OCI-LY1 (cell line): ENCODE measurements at regions not wholly inside any gene's neighbourhood (a gene's known extent, or its start where the extent isn't known, plus 50 kb on each side); places are given as distances from the start of the nearest gene placed in this dataset.

Source experiments
- H2AFZ ChIP-seq: fragments of 200-600 bp; sonication (generic), shearing (Covaris generic); 2 replicates; pipeline ENCODE4 v1.6.0; 2014; ENCODE audit warnings: antibody characterized with exemption, mild to moderate bottlenecking, low read length
- H3F3A ChIP-seq: fragments of 200-600 bp; sonication (generic), shearing (Covaris generic); 2 replicates; pipeline ENCODE4 v1.6.0; 2014; ENCODE audit warnings: mild to moderate bottlenecking, antibody characterized with exemption, low read length, moderate library complexity; ENCODE audit not compliant: insufficient read depth
- H3K27ac ChIP-seq: fragments of 200-600 bp; sonication (generic); 2 replicates; pipeline ENCODE4 v1.5.1; 2014; ENCODE audit warnings: low read length, mixed run types, mild to moderate bottlenecking, low read depth; ENCODE audit not compliant: poor library complexity, severe bottlenecking
- H3K27me3 ChIP-seq: fragments of 200-600 bp; sonication (generic); 2 replicates; pipeline ENCODE4 v1.6.0; 2014; ENCODE audit warnings: antibody characterized with exemption, mild to moderate bottlenecking, low read length, moderate library complexity; ENCODE audit not compliant: insufficient read depth
- H3K36me3 ChIP-seq: fragments of 200-600 bp; sonication (generic); 2 replicates; pipeline ENCODE4 v1.6.1; 2014; ENCODE audit warnings: mild to moderate bottlenecking, antibody characterized with exemption, low read length, moderate library complexity, mixed read lengths; ENCODE audit not compliant: insufficient read depth
- H3K4me1 ChIP-seq: fragments of 200-600 bp; sonication (generic); 2 replicates; pipeline ENCODE4 v1.5.1; 2014; ENCODE audit warnings: mild to moderate bottlenecking, low read length, moderate library complexity; ENCODE audit not compliant: insufficient read depth, severe bottlenecking
- H3K4me2 ChIP-seq: fragments of 200-600 bp; sonication (generic), shearing (Covaris generic); 2 replicates; pipeline ENCODE4 v1.6.1; 2014; ENCODE audit warnings: low read length
- H3K4me3 ChIP-seq: fragments of 200-600 bp; sonication (generic); 2 replicates; pipeline ENCODE4 v1.5.1; 2014; ENCODE audit warnings: low read length, low read depth, mild to moderate bottlenecking, mixed read lengths; ENCODE audit not compliant: poor library complexity, severe bottlenecking
- H3K79me2 ChIP-seq: fragments of 200-600 bp; shearing (Covaris generic); 2 replicates; pipeline ENCODE4 v1.6.1; 2016; ENCODE audit warnings: mixed run types, low read length, mixed read lengths; ENCODE audit not compliant: insufficient read depth
- H3K9ac ChIP-seq: fragments of 200-600 bp; sonication (generic), shearing (Covaris generic); 2 replicates; pipeline ENCODE4 v1.6.1; 2014; ENCODE audit warnings: mild to moderate bottlenecking, low read length, mixed read lengths
- H3K9me2 ChIP-seq: fragments of 200-600 bp; sonication (generic), shearing (Covaris generic); 2 replicates; pipeline ENCODE4 v1.6.1; 2014; ENCODE audit warnings: low read depth, mild to moderate bottlenecking, low read length, mixed read lengths
- H3K9me3 ChIP-seq: fragments of 200-600 bp; shearing (Covaris generic); 2 replicates; pipeline ENCODE4 v1.6.1; 2014; ENCODE audit warnings: low read length, mixed read lengths
- H4K20me1 ChIP-seq: fragments of 200-600 bp; sonication (generic), shearing (Covaris generic); 2 replicates; pipeline ENCODE4 v1.6.0; 2016; ENCODE audit warnings: mild to moderate bottlenecking, low read length; ENCODE audit not compliant: insufficient read depth
- EZH2 ChIP-seq: fragments of 200-600 bp; sonication (generic), shearing (Covaris generic); IDR thresholded peaks from 2 replicates; pipeline ENCODE4 v1.8.0; 2017; ENCODE audit warnings: borderline replicate concordance, mixed run types, mild to moderate bottlenecking, antibody characterized with exemption, low read length, moderate library complexity, mixed read lengths
- TF ChIP-seq, protein P1 (sequence below): fragments of 200-600 bp; sonication (generic), shearing (Covaris generic); IDR thresholded peaks from 2 replicates; pipeline ENCODE4 v1.5.1; 2017; ENCODE audit warnings: mild to moderate bottlenecking, antibody characterized with exemption, low read length, moderate library complexity, mixed read lengths

DNA sequence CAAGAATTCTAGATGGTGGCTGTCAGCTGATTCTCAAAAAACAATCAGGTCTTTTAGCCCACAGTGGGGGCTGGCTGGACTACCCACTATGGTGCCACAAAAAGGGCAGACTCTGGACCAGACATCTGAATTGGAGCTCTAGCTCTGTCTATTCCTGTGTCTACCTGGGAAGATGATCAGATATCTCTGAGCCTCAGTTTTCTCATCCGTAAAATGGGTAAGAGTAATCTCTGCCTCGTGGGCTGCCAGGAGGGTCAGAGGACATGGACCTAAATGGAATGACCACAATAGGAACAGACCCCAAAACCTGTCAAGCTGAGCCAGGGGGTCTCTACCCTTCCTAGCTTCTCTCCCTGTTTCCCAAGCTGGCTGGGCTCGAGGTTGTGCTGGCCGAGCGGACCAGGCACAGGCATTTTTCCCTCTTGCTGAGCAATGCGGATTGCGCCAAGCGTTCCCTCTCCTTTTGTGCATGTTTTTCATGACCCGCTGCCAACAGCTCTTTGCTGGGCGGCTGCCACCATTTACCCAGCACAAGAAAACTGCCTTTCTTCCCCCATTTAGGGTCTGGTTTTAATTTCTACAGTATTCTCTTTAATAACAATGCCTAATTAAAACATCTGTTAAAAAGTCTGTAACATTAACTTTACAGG is 74.7 kb upstream of the MAFB start:
- Histone ChIP-seq H3K9ac (no peak overlapping the region), H4K20me1 (no peaks in the 10 kb centered on the region), H3K4me1 (peaks cover 18% of the 10 kb centered on the region), H3K4me2 (no peak overlapping the region), H3K9me2 (no peaks in the 10 kb centered on the region), H3K27me3 (no peaks in the 10 kb centered on the region; the same call in 1 of the 2 replicates), H3K9me3 (no peaks in the 10 kb centered on the region), H3K79me2 (no peaks in the 10 kb centered on the region), H3K27ac (no peak overlapping the region), H3K4me3 (no peak overlapping the region), H3K36me3 (no peaks in the 10 kb centered on the region), H3F3A (no peaks in the 10 kb centered on the region), H2AFZ (no peak overlapping the region)
- no peak for TF ChIP-seq EZH2
- TF ChIP-seq, protein P1, sequence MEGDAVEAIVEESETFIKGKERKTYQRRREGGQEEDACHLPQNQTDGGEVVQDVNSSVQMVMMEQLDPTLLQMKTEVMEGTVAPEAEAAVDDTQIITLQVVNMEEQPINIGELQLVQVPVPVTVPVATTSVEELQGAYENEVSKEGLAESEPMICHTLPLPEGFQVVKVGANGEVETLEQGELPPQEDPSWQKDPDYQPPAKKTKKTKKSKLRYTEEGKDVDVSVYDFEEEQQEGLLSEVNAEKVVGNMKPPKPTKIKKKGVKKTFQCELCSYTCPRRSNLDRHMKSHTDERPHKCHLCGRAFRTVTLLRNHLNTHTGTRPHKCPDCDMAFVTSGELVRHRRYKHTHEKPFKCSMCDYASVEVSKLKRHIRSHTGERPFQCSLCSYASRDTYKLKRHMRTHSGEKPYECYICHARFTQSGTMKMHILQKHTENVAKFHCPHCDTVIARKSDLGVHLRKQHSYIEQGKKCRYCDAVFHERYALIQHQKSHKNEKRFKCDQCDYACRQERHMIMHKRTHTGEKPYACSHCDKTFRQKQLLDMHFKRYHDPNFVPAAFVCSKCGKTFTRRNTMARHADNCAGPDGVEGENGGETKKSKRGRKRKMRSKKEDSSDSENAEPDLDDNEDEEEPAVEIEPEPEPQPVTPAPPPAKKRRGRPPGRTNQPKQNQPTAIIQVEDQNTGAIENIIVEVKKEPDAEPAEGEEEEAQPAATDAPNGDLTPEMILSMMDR, result no peak

DNA sequence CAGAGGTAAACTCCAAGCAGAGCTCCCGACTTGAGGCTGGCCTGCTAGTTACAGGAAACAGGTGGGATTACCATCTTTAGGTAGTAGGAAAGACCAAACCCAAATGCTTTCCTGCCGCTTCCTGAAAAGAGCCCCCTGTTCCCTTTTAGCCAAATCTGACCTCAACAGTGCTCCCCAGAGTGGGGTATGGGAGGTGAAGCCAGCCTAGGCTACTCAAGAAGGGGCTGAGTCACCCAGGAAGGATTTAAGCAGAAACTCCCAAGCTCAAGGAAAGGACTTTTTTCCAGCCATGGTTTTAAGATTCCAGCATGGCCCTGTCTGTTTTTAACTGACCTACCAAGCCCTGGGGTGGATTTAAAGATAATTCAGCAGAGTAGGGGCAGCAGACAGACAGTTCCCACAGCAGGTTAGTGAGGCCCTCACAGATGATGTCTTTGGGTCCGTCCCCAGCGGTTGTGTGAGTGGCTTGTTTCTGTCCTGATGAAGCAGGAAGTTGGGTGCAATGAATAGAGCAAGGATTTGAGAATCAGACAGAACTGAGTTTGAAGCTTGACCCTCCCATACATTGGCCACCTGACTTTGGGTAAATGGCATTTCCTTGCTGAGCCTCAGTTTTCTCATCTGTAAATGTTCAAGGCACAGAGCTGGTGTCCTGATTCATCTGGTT is 76.9 kb upstream of the MAFB start:
- no peak overlapping the region for H3K4me3 ChIP-seq
- no peak overlapping the region for H2AFZ ChIP-seq
- H3K9ac ChIP-seq, result no peak overlapping the region
- H3K27ac ChIP-seq, result no peak overlapping the region
- no peaks in the 10 kb centered on the region for H3F3A ChIP-seq
- no peak overlapping the region for H3K4me2 ChIP-seq
- no peaks in the 10 kb centered on the region; the same call in 1 of the 2 replicates for H3K27me3 ChIP-seq
- H3K36me3 ChIP-seq, result no peaks in the 10 kb centered on the region
- H3K4me1 ChIP-seq, result peaks cover 23% of the 10 kb centered on the region
- no peaks in the 10 kb centered on the region for H4K20me1 ChIP-seq
- no peak for TF ChIP-seq EZH2
- TF ChIP-seq, protein P1, result no peak
- no peaks in the 10 kb centered on the region for H3K79me2 ChIP-seq
- no peaks in the 10 kb centered on the region for H3K9me2 ChIP-seq
- no peaks in the 10 kb centered on the region for H3K9me3 ChIP-seq

DNA sequence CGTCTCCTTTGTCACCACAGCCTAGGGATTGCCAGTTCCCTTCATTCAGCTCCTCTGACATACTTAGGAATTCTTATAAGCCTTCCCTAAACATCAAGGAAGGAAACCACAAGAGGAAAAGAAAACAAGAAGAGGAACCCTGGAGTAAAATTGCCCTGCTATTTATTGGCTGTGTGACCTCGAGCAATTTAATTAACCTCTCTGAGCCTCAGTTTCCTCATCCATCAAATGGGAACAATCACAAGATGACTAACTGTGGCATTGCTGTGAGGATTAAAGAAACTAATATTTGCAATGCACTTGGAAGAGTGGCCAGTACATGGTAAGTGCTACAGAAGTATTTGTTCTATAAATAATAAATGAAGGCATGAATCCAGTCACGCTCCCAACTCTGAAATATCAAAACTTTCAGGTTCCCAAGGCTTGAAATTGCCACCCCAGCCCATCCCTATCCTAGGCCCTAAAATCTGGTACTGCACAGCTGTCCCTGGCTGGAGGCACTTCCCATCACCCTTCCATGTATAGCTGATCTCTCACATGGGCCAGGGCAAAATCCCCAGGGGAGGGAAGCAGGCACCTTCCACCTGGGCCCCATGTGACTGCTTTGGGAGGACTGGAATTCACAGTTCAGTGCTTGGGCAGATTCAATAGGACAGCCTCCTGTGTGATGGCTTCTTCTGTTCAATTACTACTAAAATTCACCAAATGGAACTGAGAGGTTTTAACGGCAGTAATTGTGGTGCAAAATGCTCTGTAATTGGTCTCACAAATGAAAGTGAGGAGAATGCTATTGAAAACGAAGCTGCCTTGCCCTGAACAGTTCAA is 78.0 kb upstream of the MAFB start:
- H3K4me1 ChIP-seq, result peaks cover 23% of the 10 kb centered on the region
- no peak overlapping the region for H3K4me2 ChIP-seq
- H3K36me3 ChIP-seq, result no peaks in the 10 kb centered on the region
- no peaks in the 10 kb centered on the region for H3F3A ChIP-seq
- H3K9me3 ChIP-seq, result no peaks in the 10 kb centered on the region
- no peak overlapping the region for H2AFZ ChIP-seq
- no peaks in the 10 kb centered on the region for H4K20me1 ChIP-seq
- no peaks in the 10 kb centered on the region for H3K9me2 ChIP-seq
- H3K9ac ChIP-seq, result no peak overlapping the region
- no peak overlapping the region for H3K4me3 ChIP-seq
- H3K27ac ChIP-seq, result no peak overlapping the region
- TF ChIP-seq EZH2, result no peak
- TF ChIP-seq, protein P1, result no peak
- H3K79me2 ChIP-seq, result no peaks in the 10 kb centered on the region
- no peaks in the 10 kb centered on the region; the same call in 1 of the 2 replicates for H3K27me3 ChIP-seq
